Stimulated activated memory B cell treated with anti-CD40 and anti-IgM and Interleukin-4, amounts not matched to agents 10 μg/mL and 1 μg/mL and 100 μg/mL, for 72 hours (primary cell): ENCODE measurements at regions not wholly inside any gene's neighbourhood (a gene's known extent, or its start where the extent isn't known, plus 50 kb on each side); places are given as distances from the start of the nearest gene placed in this dataset.

Source experiments
- ATAC-seq: fragments of 150-1000 bp; cut with Tn5 transposase; 2 replicates; pipeline ENCODE4 v1.10.0; 2021
- H3K27ac Mint-ChIP-seq: one replicate; pipeline ENCODE4 v1.8.0; 2022; ENCODE audit warnings: mild to moderate bottlenecking, mixed read lengths
- H3K27me3 Mint-ChIP-seq: one replicate; pipeline ENCODE4 v1.8.0; 2022; ENCODE audit warnings: mixed read lengths
- H3K36me3 Mint-ChIP-seq: one replicate; pipeline ENCODE4 v1.8.0; 2022; ENCODE audit warnings: mixed read lengths
- H3K4me1 Mint-ChIP-seq: one replicate; pipeline ENCODE4 v1.8.0; 2022; ENCODE audit warnings: mixed read lengths
- H3K4me3 Mint-ChIP-seq: one replicate; pipeline ENCODE4 v1.8.0; 2022; ENCODE audit warnings: mild to moderate bottlenecking, moderate library complexity, mixed read lengths
- H3K9me3 Mint-ChIP-seq: one replicate; pipeline ENCODE4 v1.8.0; 2022; ENCODE audit warnings: mixed read lengths

DNA sequence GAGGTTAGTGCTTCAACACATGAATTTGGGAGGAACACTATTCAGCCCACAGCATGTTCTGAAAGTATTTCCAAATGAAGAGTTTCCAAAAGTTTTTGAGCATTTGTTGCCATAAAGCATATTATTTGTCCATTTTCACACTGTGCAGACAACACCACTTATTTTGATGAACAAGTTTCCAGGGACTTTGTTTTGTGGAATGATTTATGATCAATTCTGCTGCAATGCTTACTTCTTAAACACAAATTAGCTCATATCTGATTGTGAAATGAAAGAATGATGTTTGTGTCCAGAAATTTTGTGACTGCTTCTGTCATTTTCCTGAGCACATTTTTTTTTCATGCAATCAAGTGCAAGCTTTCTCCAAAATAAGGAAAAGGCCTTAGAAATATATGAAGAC lies 205.3 kb downstream of the RAP2A start:
- Mint-ChIP-seq H3K27me3 (no peaks in the 10 kb centered on the region), H3K27ac (no peak overlapping the region), H3K4me1 (no peaks in the 10 kb centered on the region), H3K36me3 (no peaks in the 10 kb centered on the region), H3K9me3 (no peaks in the 10 kb centered on the region), H3K4me3 (no peak overlapping the region)
- ATAC-seq = no peak

GRCh38 chr13:97640268-97640667 lies 206.3 kb downstream of the RAP2A start:
- no peak for ATAC-seq
- no peaks in the 10 kb centered on the region for H3K36me3 Mint-ChIP-seq
- H3K27ac Mint-ChIP-seq = no peak overlapping the region
- H3K4me1 Mint-ChIP-seq = no peaks in the 10 kb centered on the region
- no peaks in the 10 kb centered on the region for H3K9me3 Mint-ChIP-seq
- H3K4me3 Mint-ChIP-seq = no peak overlapping the region
- no peaks in the 10 kb centered on the region for H3K27me3 Mint-ChIP-seq

- Mint-ChIP-seq H3K36me3 (no peaks in the 10 kb centered on the region), H3K27ac (no peak overlapping the region), H3K4me1 (no peaks in the 10 kb centered on the region), H3K27me3 (no peaks in the 10 kb centered on the region), H3K4me3 (no peak overlapping the region), H3K9me3 (no peaks in the 10 kb centered on the region)
- no peak for ATAC-seq
These were observed 214.4 kb downstream of the RAP2A start for GRCh38 chr13:97648171-97648880.

- H3K27ac Mint-ChIP-seq = no peak overlapping the region
- H3K4me1 Mint-ChIP-seq = no peaks in the 10 kb centered on the region
- ATAC-seq = no peak
- H3K27me3 Mint-ChIP-seq = no peaks in the 10 kb centered on the region
- H3K4me3 Mint-ChIP-seq = no peak overlapping the region
- no peaks in the 10 kb centered on the region for H3K36me3 Mint-ChIP-seq
- H3K9me3 Mint-ChIP-seq = no peaks in the 10 kb centered on the region
These were observed 214.9 kb downstream of the RAP2A start for GRCh38 chr13:97648881-97649224.

DNA sequence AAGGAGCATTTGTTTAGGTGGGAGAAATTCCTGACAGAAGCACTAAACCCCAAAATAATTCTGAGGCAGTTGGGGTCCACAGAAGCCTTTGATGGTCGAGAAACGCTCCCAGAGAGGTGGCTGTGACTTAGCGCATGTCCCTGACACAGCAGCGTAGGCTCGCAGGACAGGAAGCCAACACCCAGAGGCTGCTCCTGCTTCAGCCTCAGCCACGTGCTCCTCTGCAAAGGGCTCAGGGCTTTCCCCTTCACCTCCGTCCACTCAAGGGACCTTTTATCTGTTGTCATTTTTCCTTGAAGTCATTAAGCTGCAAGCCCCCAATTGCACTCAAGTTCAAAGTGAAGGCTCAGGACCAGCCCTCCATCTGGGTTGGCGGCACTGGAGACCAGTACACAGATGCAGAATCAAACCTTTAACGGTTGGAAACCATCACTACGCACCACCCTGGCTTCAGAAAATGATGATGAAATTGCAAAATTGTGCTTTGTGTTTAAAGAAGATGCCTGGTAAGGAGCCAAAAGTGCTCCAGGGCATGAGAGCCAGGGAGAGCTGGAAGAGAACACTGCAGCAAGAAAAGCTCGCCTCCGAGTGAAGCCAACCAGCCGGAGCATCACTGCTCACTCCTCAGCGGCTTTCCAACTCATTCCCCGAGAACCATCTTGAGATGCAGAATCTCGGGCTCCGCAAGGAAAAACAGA lies 219.6 kb downstream of the RAP2A start:
- no peaks in the 10 kb centered on the region for H3K4me1 Mint-ChIP-seq
- ATAC-seq = no peak

GRCh38 chr13:97654236-97654635 lies 220.3 kb downstream of the RAP2A start:
- Mint-ChIP-seq H3K27me3 (no peaks in the 10 kb centered on the region), H3K36me3 (no peaks in the 10 kb centered on the region), H3K9me3 (no peaks in the 10 kb centered on the region), H3K4me3 (no peak overlapping the region), H3K4me1 (no peaks in the 10 kb centered on the region), H3K27ac (no peak overlapping the region)
- ATAC-seq = no peak

More for the DNA sequence above, 219.6 kb downstream of the RAP2A start:
- Mint-ChIP-seq H3K36me3 (no peaks in the 10 kb centered on the region), H3K4me3 (no peak overlapping the region), H3K9me3 (no peaks in the 10 kb centered on the region), H3K27ac (no peak overlapping the region), H3K27me3 (no peaks in the 10 kb centered on the region)

GRCh38 chr13:97658556-97658955 lies 224.6 kb downstream of the RAP2A start:
- no peak overlapping the region for H3K4me3 Mint-ChIP-seq
- no peaks in the 10 kb centered on the region for H3K9me3 Mint-ChIP-seq
- H3K36me3 Mint-ChIP-seq = no peaks in the 10 kb centered on the region
- H3K27me3 Mint-ChIP-seq = no peaks in the 10 kb centered on the region
- no peaks in the 10 kb centered on the region for H3K4me1 Mint-ChIP-seq
- no peak overlapping the region for H3K27ac Mint-ChIP-seq
- no peak for ATAC-seq

DNA sequence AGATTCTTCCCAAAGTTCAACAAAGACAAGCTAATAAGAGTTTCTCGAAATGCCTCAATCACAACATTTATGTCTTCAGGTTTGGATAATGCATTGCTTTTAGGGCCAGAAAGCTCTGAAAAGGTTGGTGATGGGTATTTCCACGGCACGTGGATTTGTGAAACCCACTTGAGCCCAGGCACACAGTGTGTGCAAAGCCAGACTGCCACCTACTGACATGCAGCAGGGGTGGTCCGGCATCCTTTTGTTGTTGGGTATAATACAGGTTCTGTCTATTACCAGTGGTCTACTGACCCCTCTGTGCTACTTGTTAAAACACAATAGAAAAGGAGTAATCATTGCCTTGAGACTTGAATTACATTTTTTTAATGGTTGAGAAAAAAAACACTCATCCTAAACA lies 225.6 kb downstream of the RAP2A start:
- no peaks in the 10 kb centered on the region for H3K36me3 Mint-ChIP-seq
- H3K4me1 Mint-ChIP-seq = no peaks in the 10 kb centered on the region
- H3K27me3 Mint-ChIP-seq = no peaks in the 10 kb centered on the region
- no peak overlapping the region for H3K4me3 Mint-ChIP-seq
- no peaks in the 10 kb centered on the region for H3K9me3 Mint-ChIP-seq
- H3K27ac Mint-ChIP-seq = no peak overlapping the region
- no peak for ATAC-seq

DNA sequence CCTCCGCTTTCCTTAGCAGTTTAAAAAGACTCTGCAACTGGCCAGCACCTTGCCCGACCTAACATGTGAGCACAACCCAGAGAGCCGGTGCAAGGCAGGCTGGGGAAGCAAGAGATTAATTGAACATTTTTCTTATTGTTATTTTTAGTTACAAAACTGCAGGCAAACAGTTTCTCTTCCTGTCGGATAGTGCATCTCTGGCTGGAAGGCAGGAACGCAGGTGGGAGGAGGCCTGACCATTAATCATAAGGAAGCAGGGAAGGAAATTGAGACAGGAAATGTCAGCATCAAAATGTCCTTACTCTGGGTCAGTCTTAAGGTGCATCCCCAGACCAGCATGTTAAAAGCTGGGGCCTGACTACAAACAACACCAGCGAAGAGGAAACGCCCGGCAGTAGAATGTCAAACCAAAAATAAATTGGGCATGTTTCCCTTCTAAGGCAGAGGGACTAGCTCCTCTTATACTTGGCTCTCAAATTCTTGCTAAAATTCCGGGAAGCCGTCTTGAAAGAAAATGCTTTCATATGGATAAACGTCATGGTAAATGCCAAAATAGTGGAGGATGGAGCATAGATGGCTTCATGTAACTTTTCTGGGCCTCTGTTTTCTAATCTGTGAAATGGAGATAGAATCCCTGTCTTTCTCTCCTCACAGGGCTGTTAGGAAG lies 226.8 kb downstream of the RAP2A start:
- H3K4me1 Mint-ChIP-seq = no peaks in the 10 kb centered on the region
- H3K36me3 Mint-ChIP-seq = no peaks in the 10 kb centered on the region
- H3K27me3 Mint-ChIP-seq = no peaks in the 10 kb centered on the region
- no peak for ATAC-seq
- H3K27ac Mint-ChIP-seq = no peak overlapping the region
- H3K9me3 Mint-ChIP-seq = no peaks in the 10 kb centered on the region
- no peak overlapping the region for H3K4me3 Mint-ChIP-seq

- Mint-ChIP-seq H3K9me3 (no peaks in the 10 kb centered on the region), H3K27ac (no peak overlapping the region), H3K4me1 (no peaks in the 10 kb centered on the region), H3K27me3 (no peaks in the 10 kb centered on the region), H3K36me3 (no peaks in the 10 kb centered on the region), H3K4me3 (no peak overlapping the region)
- ATAC-seq = no peak
These were observed 252.6 kb downstream of the RAP2A start for GRCh38 chr13:97686594-97686993.

GRCh38 chr13:97692628-97693027 lies 258.7 kb downstream of the RAP2A start:
- Mint-ChIP-seq H3K9me3 (no peaks in the 10 kb centered on the region), H3K27ac (no peak overlapping the region), H3K4me1 (no peaks in the 10 kb centered on the region), H3K4me3 (no peak overlapping the region), H3K27me3 (peaks cover 17% of the 10 kb centered on the region), H3K36me3 (no peaks in the 10 kb centered on the region)
- no peak for ATAC-seq

DNA sequence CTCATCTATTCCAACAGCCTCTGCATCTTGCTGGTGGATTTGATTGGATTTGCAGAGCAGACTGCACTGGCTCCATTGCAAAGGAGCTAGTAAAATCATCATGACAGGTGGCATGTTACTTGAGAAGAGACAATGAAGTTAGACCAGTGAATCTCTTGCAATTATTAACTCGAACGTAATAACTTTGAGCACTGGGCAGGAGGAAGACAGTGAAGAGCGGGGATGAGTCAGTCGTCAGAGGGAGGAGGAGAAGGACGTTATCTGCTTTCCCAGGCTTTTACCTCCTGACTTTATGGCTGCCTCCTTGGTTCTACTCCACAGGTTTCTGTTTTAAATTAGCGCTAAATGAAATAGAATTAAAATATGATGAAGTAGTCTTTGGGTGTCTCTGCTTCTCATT lies 257.8 kb upstream of the IPO5 start:
- Mint-ChIP-seq H3K27ac (no peak overlapping the region), H3K9me3 (no peaks in the 10 kb centered on the region)
- ATAC-seq = no peak

DNA sequence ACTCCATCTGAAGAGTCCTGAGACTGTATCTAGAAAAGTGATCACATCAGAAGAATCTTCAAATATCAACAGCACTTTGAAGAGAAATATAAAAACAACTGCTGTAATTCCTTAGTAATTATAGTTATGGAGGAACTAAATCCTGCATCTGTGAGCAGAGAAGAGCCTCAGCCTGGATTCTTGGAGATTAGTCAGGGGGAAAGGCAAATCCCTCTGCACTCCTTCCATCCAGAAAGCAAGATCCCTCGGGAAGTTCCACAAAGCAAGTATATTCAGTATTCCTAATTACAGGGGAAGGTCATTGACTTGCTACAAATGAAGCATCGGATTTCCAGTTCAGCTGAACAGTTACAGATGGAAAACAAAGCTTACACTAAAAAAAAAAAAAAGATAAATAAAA lies 256.6 kb upstream of the IPO5 start:
- Mint-ChIP-seq H3K4me1 (no peaks in the 10 kb centered on the region), H3K36me3 (no peaks in the 10 kb centered on the region), H3K27me3 (peaks cover 17% of the 10 kb centered on the region), H3K27ac (no peak overlapping the region), H3K4me3 (no peak overlapping the region), H3K9me3 (no peaks in the 10 kb centered on the region)
- no peak for ATAC-seq

More for the DNA sequence above, 257.8 kb upstream of the IPO5 start:
- Mint-ChIP-seq H3K4me1 (no peaks in the 10 kb centered on the region), H3K36me3 (no peaks in the 10 kb centered on the region), H3K4me3 (no peak overlapping the region), H3K27me3 (peaks cover 17% of the 10 kb centered on the region)

GRCh38 chr13:97700306-97700848 lies 253.1 kb upstream of the IPO5 start:
- no peaks in the 10 kb centered on the region for H3K4me1 Mint-ChIP-seq
- no peak for ATAC-seq
- H3K36me3 Mint-ChIP-seq = no peaks in the 10 kb centered on the region
- H3K4me3 Mint-ChIP-seq = no peak overlapping the region
- H3K9me3 Mint-ChIP-seq = no peaks in the 10 kb centered on the region
- no peak overlapping the region for H3K27ac Mint-ChIP-seq
- peaks cover 4% of the 10 kb centered on the region for H3K27me3 Mint-ChIP-seq

GRCh38 chr13:97702614-97703013 lies 250.9 kb upstream of the IPO5 start:
- ATAC-seq = no peak
- Mint-ChIP-seq H3K9me3 (no peaks in the 10 kb centered on the region), H3K36me3 (no peaks in the 10 kb centered on the region), H3K4me1 (no peaks in the 10 kb centered on the region), H3K27ac (no peak overlapping the region), H3K27me3 (no peaks in the 10 kb centered on the region), H3K4me3 (no peak overlapping the region)

DNA sequence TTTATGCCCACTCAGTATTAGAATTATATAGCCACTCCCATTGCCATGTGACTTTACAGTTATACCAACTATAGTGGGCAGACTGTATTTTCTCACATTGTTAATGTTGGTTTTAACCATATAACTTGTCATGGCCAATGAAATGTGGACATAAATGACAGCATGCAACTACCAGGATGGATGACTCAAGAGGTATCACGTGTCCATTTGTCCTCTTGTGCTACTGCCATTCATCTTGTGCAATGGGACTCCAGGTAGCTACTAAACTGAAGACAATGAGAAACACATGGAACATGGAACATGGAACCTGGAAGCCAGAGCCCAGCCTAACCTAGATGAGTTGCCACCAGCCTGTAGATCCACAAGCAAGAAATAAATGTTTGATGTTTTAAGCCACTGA lies 242.7 kb upstream of the IPO5 start:
- H3K36me3 Mint-ChIP-seq = no peaks in the 10 kb centered on the region
- H3K9me3 Mint-ChIP-seq = no peaks in the 10 kb centered on the region
- no peak overlapping the region for H3K4me3 Mint-ChIP-seq
- H3K4me1 Mint-ChIP-seq = no peaks in the 10 kb centered on the region
- ATAC-seq = no peak
- H3K27ac Mint-ChIP-seq = no peak overlapping the region
- no peaks in the 10 kb centered on the region for H3K27me3 Mint-ChIP-seq
